Smooth muscle cell of the brain vasculature (primary cell): ENCODE measurements at regions not wholly inside any gene's neighbourhood (a gene's known extent, or its start where the extent isn't known, plus 50 kb on each side); places are given as distances from the start of the nearest gene placed in this dataset.

ENCODE experiments used
- DNase-seq: peaks from one replicate; pipeline ENCODE4 v3.0.0-alpha.2; 2012; ENCODE audit warnings: low read depth, low spot score

DNA sequence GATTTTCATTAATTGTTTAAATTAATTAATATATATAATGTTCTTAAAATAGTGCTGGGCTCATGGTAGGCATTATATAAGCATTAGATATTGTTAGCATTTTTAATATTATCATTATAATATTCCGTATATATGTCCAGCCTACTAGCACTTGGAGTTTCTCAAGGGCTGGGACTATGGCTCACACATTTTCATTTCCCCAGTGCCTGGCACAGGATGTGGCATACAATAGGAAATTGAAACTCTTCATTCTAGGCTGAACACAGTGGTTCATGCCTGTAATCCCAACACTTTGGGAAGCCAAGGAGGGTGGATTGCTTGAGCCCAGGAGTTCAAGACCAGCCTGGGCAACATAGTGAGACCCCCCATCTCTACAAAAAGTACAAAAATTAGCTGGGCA, 170.4 kb downstream of the RSL24D1 start:
- DNase-seq: no peak

GRCh38 chr15:55017635-55018034, 179.1 kb downstream of the RSL24D1 start:
- no peak for DNase-seq

GRCh38 chr15:55016225-55016624, 180.5 kb downstream of the RSL24D1 start:
- DNase-seq: no peak

DNA sequence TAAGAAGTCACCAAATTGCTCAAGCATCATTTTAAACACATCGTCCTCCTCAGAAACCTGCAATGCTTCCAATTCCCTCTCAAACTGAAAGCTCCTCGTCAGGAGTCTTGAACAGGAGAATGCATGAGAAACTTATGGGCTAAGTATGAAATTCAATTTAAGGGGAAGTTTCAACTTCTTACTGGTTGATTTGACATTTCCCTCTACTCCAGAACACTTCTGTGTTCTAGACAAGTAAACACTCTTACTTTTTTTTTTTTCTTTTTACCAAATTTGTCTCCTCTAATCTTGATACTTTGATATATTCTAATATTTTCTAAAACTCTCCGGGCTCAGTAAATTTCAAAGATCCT, 181.7 kb downstream of the RSL24D1 start:
- DNase-seq: no peak

GRCh38 chr15:55014391-55015092, 182.2 kb downstream of the RSL24D1 start:
- no peak for DNase-seq

DNA sequence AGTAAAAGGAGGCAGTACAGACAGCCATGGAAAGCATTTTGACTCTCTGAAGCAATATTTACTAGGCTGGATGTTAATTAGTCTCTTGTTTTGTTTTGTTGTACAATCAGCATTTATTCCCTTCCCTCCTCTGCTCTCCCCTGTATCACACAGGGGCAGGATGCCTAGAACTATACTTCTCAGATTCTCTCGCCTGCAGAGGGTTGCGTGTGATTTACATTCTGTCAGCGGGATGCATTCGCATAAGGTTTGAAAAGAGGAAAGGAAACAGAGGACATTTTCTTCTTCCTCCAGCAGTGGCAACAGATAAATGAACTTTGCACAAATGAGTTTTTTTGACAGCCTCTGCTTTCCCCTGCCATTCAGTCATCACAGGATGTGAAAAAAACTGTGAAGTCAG, 188.3 kb downstream of the RSL24D1 start:
- DNase-seq: no peak

DNA sequence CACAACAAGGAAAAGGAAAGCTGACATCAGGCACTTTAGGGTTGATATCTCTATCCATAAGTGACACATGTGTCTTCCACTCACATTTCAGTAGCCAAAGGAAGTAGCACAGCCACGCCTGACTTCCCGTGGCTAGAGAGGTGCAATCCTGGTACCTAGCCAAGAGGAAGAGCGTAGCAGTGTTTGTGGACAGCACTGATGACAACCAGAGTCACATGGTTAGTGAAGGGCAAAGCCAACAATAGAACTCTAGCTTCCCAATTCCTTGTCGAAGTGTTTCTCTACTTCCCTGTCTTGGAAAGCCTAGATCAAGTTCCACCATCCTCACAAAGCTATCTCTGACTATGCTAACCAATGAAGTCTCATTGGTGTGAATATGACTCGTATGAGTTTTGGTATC, 189.2 kb downstream of the RSL24D1 start:
- DNase-seq: no peak

- DNase-seq: no peak
Observed at GRCh38 chr15:55005679-55006078, 191.1 kb downstream of the RSL24D1 start.

GRCh38 chr15:55003965-55004873, 192.5 kb downstream of the RSL24D1 start:
- DNase-seq: no peak

- DNase-seq: no peak
Observed at GRCh38 chr15:54998661-54999060, 198.1 kb downstream of the RSL24D1 start.

DNA sequence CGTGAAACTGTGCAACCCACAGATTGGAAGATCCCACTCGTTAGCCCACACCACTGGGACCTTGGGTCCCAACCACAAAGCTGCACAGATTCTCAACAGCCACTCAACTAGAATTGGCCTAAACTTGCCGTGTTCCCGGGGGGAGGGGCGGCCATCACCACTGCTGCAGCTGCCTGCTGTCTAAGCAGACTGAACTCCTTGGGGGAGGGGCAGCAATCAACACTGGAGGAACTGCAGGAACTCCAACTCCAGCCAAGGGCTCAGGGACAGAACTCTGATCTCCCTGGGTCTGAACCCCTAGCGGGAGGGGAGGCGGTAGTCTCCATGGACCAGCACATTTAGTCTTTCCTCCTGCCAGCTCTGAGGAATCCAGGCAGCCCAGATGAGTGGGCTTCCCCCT, 205.9 kb downstream of the RSL24D1 start:
- no peak for DNase-seq

DNA sequence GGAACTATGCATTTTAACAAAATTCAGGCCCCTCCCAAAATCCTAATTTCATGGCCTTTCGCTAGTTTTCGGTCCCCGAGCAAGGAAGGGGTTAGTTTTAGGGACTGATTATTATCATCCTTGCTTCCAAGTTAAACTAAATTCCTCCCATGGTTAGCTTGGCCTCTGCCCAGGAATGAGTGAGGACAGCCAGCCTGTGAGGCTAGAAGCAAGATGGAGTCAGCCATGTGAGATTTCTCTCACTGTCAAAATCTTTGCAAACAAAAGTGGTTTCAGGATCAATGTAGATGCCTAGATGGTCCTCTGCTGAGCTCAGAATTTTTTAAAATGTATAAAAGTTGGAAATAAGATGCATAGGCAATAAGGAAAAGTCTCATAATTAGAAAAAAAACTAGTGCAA, 208.9 kb downstream of the RSL24D1 start:
- DNase-seq: no peak

DNA sequence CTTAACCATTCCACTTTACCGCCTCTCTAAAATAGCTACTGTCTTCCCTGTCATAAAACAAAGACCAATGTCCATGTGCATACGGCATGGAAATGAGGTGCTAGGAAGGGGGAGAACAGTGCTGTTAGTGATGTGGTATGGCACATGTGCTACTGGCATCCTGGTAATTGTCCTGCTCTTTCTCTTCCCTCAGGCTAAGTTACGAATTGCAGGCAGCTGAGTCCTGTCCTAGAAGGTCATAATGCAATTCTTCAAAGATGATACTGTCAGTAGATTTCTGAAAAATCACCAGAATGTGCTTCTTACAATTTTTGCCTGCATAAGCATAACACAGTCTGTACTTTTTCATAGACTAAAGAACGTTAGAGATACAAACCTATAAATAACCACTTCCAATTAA, 216.8 kb downstream of the RSL24D1 start:
- DNase-seq: no peak

GRCh38 chr15:54962637-54963036, 234.1 kb downstream of the RSL24D1 start:
- DNase-seq: no peak

- DNase-seq: no peak
Observed at GRCh38 chr15:54960266-54960665, 236.5 kb downstream of the RSL24D1 start.

DNA sequence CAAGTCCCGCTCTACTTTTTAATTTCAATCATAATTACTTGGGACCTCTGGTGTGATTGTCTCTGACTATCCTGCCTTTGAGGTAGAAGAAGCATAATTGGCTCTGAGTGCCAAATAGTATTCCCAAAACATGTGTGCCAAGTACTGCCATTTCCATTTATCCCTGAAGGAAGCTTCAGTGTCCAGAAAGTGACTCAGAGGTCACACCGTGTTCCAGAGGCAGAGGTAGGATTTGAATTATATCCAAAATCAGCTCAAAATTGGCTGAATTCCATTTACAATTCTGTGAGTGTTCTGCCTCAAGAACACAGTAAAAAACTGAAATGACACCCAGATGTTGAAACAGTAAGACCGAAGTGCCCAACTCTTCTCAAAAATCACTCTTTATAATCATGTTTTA, 255.3 kb downstream of the RSL24D1 start:
- no peak for DNase-seq

DNA sequence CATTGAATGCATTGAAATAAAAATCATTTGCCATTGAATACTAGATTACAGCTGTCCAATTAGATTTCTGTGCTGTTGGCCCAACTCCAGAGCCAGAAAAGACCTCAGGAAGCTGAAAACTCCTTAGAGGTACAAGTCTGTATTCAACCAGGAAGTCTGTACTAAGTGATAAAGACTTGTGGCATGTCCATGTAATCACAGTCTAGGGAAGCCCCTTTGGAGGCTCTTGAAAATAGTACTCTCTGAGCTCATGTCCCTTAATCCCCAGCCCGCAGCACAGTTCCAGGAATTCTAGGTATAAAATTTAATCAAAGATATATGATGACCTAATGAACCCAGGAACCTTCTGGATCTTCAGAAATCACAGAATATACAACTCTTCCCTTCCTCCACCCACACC, 279.4 kb downstream of the RSL24D1 start:
- DNase-seq: no peak

DNA sequence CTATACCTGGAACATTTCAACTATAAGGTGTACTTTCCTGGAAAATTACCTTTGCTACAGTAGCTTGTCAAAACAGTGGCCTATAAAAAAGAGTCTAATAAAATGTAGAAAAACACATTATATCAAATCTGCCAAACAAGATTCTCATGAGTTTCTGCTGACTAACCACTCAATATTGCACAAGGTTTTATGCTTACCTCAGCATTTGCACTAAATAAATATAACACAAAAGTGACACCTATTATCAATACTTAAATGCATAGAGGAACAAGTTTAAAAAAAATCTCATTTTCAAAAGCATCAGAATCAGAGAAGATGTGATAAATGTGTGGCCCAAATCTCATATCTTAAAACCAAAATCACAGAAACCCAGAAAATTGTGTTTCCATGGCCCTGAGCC, 281.4 kb downstream of the RSL24D1 start:
- DNase-seq: no peak

- no peak for DNase-seq
Observed at GRCh38 chr15:54884312-54884711, 312.4 kb downstream of the RSL24D1 start.

- no peak for DNase-seq
Observed at GRCh38 chr15:54859982-54860381, 336.8 kb downstream of the RSL24D1 start.

GRCh38 chr15:54854667-54855066, 342.1 kb downstream of the RSL24D1 start:
- no peak for DNase-seq

GRCh38 chr15:54850101-54850500, 346.6 kb downstream of the RSL24D1 start:
- DNase-seq: no peak

GRCh38 chr15:54843006-54843405, 353.7 kb downstream of the RSL24D1 start:
- no peak for DNase-seq
